Neural progenitor cell (in vitro differentiated cells): ENCODE measurements at regions not wholly inside any gene's neighbourhood (a gene's known extent, or its start where the extent isn't known, plus 50 kb on each side); places are given as distances from the start of the nearest gene placed in this dataset.
A peak's percentile ranks its signal among the peaks of the same experiment; 100 is the strongest.

Experiments used
- DNase-seq: peaks from one replicate; pipeline ENCODE4 v3.0.0-alpha.2; 2016; ENCODE audit warnings: low spot score
- H2AFZ ChIP-seq: fragments of 200-600 bp; sonication (generic); replicated peaks from 2 replicates; pipeline ENCODE4 v1.6.1; 2016; ENCODE audit warnings: antibody characterized with exemption
- H3F3A ChIP-seq: fragments of 200-600 bp; sonication (generic); 2 replicates; pipeline ENCODE4 v1.6.1; 2016; ENCODE audit warnings: antibody characterized with exemption, low read depth
- H3K27ac ChIP-seq: fragments of 200-600 bp; sonication (generic); 2 replicates; pipeline ENCODE4 v1.5.1; 2016; ENCODE audit warnings: mild to moderate bottlenecking
- H3K27me3 ChIP-seq: fragments of 200-600 bp; sonication (generic); 2 replicates; pipeline ENCODE4 v1.6.1; 2016; ENCODE audit warnings: mild to moderate bottlenecking, moderate library complexity
- H3K36me3 ChIP-seq: fragments of 200-600 bp; sonication (generic); 2 replicates; pipeline ENCODE4 v1.5.1; 2016
- H3K4me1 ChIP-seq: fragments of 200-600 bp; sonication (generic); 2 replicates; pipeline ENCODE4 v1.6.1; 2016; ENCODE audit warnings: mixed run types
- H3K4me2 ChIP-seq: fragments of 200-600 bp; sonication (generic); 2 replicates; pipeline ENCODE4 v1.6.1; 2016
- H3K4me3 ChIP-seq: fragments of 200-600 bp; sonication (generic); 2 replicates; pipeline ENCODE4 v1.5.1; 2016
- H3K79me2 ChIP-seq: fragments of 200-600 bp; sonication (generic); 2 replicates; pipeline ENCODE4 v1.6.1; 2016; ENCODE audit warnings: low read depth
- H3K9ac ChIP-seq: fragments of 200-600 bp; sonication (generic); 2 replicates; pipeline ENCODE4 v1.6.1; 2016
- H3K9me3 ChIP-seq: fragments of 200-600 bp; sonication (generic); 2 replicates; pipeline ENCODE4 v1.5.1; 2016; ENCODE audit warnings: low read depth
- H4K20me1 ChIP-seq: fragments of 200-600 bp; sonication (generic); 2 replicates; pipeline ENCODE4 v1.6.1; 2016; ENCODE audit warnings: low read depth
- H3K27ac Mint-ChIP-seq: 3 replicates; pipeline ENCODE4 v1.8.0; 2021; ENCODE audit warnings: mixed read lengths
- H3K27me3 Mint-ChIP-seq: 2 replicates; pipeline ENCODE4 v1.8.0; 2022; ENCODE audit warnings: low read depth, mild to moderate bottlenecking, inconsistent platforms, moderate library complexity, mixed read lengths; ENCODE audit not compliant: insufficient read depth
- H3K36me3 Mint-ChIP-seq: 3 replicates; pipeline ENCODE4 v1.8.0; 2021; ENCODE audit warnings: mixed read lengths
- H3K4me1 Mint-ChIP-seq: 3 replicates; pipeline ENCODE4 v1.8.0; 2021; ENCODE audit warnings: mixed read lengths
- H3K4me3 Mint-ChIP-seq: 3 replicates; pipeline ENCODE4 v1.8.0; 2021; ENCODE audit warnings: mild to moderate bottlenecking, moderate library complexity, mixed read lengths
- H3K9me3 Mint-ChIP-seq: 3 replicates; pipeline ENCODE4 v1.8.0; 2020; ENCODE audit warnings: mixed read lengths
- CTCF ChIP-seq: fragments of 200-600 bp; sonication (generic); IDR thresholded peaks from 2 replicates; pipeline ENCODE4 v1.5.1; 2017; ENCODE audit warnings: antibody characterized with exemption, mild to moderate bottlenecking
- EZH2 ChIP-seq: fragments of 200-600 bp; sonication (generic); IDR thresholded peaks from 2 replicates; pipeline ENCODE4 v1.6.1; 2017; ENCODE audit warnings: antibody characterized with exemption, mild to moderate bottlenecking, moderate library complexity
- EZH2phosphoT487 ChIP-seq: fragments of 200-600 bp; sonication (generic); IDR thresholded peaks from 2 replicates; pipeline ENCODE4 v1.6.1; 2017; ENCODE audit warnings: antibody characterized with exemption

GRCh38 chr2:222080141-222080540, 218.7 kb downstream of the PAX3 start:
- Histone ChIP-seq H3K27me3 (no peaks in the 10 kb centered on the region), H2AFZ (no peak overlapping the region), H3K36me3 (no peaks in the 10 kb centered on the region), H3K9me3 (no peaks in the 10 kb centered on the region), H3K4me2 (no peak overlapping the region), H3K27ac (no peak overlapping the region), H4K20me1 (no peaks in the 10 kb centered on the region), H3K4me1 (peaks cover 23% of the 10 kb centered on the region), H3K9ac (no peak overlapping the region), H3K79me2 (no peaks in the 10 kb centered on the region), H3K4me3 (no peak overlapping the region), H3F3A (peaks cover 14% of the 10 kb centered on the region)
- peaks cover 2% of the 10 kb centered on the region for H3K36me3 Mint-ChIP-seq
- peaks cover 4% of the 10 kb centered on the region for H3K9me3 Mint-ChIP-seq
- no peak for DNase-seq
- TF ChIP-seq EZH2 (no peak), CTCF (no peak), EZH2phosphoT487 (no peak)
- no peaks in the 10 kb centered on the region for H3K27me3 Mint-ChIP-seq
- no peak overlapping the region for H3K27ac Mint-ChIP-seq
- H3K4me1 Mint-ChIP-seq, result peaks cover 17% of the 10 kb centered on the region
- no peak overlapping the region for H3K4me3 Mint-ChIP-seq

- H3K27me3 Mint-ChIP-seq, result peaks cover 5% of the 10 kb centered on the region
- no peak overlapping the region for H3K27ac ChIP-seq
- no peak overlapping the region for H3K9ac ChIP-seq
- H3K4me3 ChIP-seq, result no peak overlapping the region
- no peak overlapping the region for H3K4me3 Mint-ChIP-seq
- DNase-seq, result no peak
- H3K4me2 ChIP-seq, result no peak overlapping the region
- H3K4me1 Mint-ChIP-seq, result peaks cover 22% of the 10 kb centered on the region
- no peaks in the 10 kb centered on the region for H3K27me3 ChIP-seq
- H3K27ac Mint-ChIP-seq, result no peak overlapping the region
- H3K36me3 ChIP-seq, result no peaks in the 10 kb centered on the region
- H2AFZ ChIP-seq, result no peak overlapping the region
- no peaks in the 10 kb centered on the region for H3K36me3 Mint-ChIP-seq
- peaks cover 23% of the 10 kb centered on the region for H3K4me1 ChIP-seq
- peaks cover 2% of the 10 kb centered on the region for H3K9me3 Mint-ChIP-seq
- H3K79me2 ChIP-seq, result no peaks in the 10 kb centered on the region
- H3F3A ChIP-seq, result peaks cover 8% of the 10 kb centered on the region
- H3K9me3 ChIP-seq, result no peaks in the 10 kb centered on the region
- TF ChIP-seq EZH2, result no peak
- TF ChIP-seq EZH2phosphoT487, result no peak
- TF ChIP-seq CTCF, result no peak
- H4K20me1 ChIP-seq, result no peaks in the 10 kb centered on the region
These were observed 221.7 kb downstream of the PAX3 start for GRCh38 chr2:222076973-222077690.

- Histone ChIP-seq H3K9me3 (no peaks in the 10 kb centered on the region), H3K4me3 (no peak overlapping the region), H3K79me2 (no peaks in the 10 kb centered on the region), H3F3A (no peaks in the 10 kb centered on the region), H2AFZ (no peak overlapping the region), H3K4me1 (peaks cover 7% of the 10 kb centered on the region), H3K4me2 (peak overlapping the region; percentile 21), H3K27me3 (no peaks in the 10 kb centered on the region), H3K36me3 (no peaks in the 10 kb centered on the region), H4K20me1 (no peaks in the 10 kb centered on the region), H3K9ac (no peak overlapping the region), H3K27ac (no peak overlapping the region)
- Mint-ChIP-seq H3K27me3 (peaks cover 5% of the 10 kb centered on the region), H3K4me3 (no peak overlapping the region), H3K36me3 (no peaks in the 10 kb centered on the region), H3K9me3 (peaks cover 6% of the 10 kb centered on the region), H3K27ac (no peak overlapping the region), H3K4me1 (peaks cover 7% of the 10 kb centered on the region)
- DNase-seq, result no peak
- no peak for TF ChIP-seq EZH2
- no peak for TF ChIP-seq CTCF
- no peak for TF ChIP-seq EZH2phosphoT487
These were observed 224.1 kb downstream of the PAX3 start for GRCh38 chr2:222074674-222075073.
